ENCODE measurements at regions not wholly inside any gene's neighbourhood (a gene's known extent, or its start where the extent isn't known, plus 50 kb on each side); places are given as distances from the start of the nearest gene placed in this dataset.

- no peak for DNase-seq (ENCODE audit: low read depth in 2 of 3, low spot score in 2 of 3)
These were observed 139.5 kb upstream of the NDUFV2 start for GRCh38 chr18:8962855-8963635.

- DNase-seq (ENCODE audit: low read depth in 2 of 3, low spot score in 2 of 3) = no peak
These were observed 138.6 kb upstream of the NDUFV2 start for GRCh38 chr18:8963876-8964275.

- DNase-seq (ENCODE audit: low read depth in 2 of 3, low spot score in 2 of 3) = no peak
These were observed 137.1 kb upstream of the NDUFV2 start for GRCh38 chr18:8965398-8965797.

GRCh38 chr18:8966821-8967220 lies 135.7 kb upstream of the NDUFV2 start:
- no peak for DNase-seq (ENCODE audit: low read depth in 2 of 3, low spot score in 2 of 3)

- DNase-seq (ENCODE audit: low read depth in 2 of 3, low spot score in 2 of 3) = no peak
These were observed 134.9 kb upstream of the NDUFV2 start for GRCh38 chr18:8967573-8967972.

- DNase-seq (ENCODE audit: low read depth in 2 of 3, low spot score in 2 of 3) = no peak
These were observed 132.7 kb upstream of the NDUFV2 start for GRCh38 chr18:8969639-8970390.

- no peak for DNase-seq (ENCODE audit: low read depth in 2 of 3, low spot score in 2 of 3)
These were observed 131.7 kb upstream of the NDUFV2 start for GRCh38 chr18:8970843-8971242.

GRCh38 chr18:8972116-8972515 lies 130.4 kb upstream of the NDUFV2 start:
- no peak for DNase-seq (ENCODE audit: low read depth in 2 of 3, low spot score in 2 of 3)

GRCh38 chr18:8974279-8974678 lies 128.2 kb upstream of the NDUFV2 start:
- no peak for DNase-seq (ENCODE audit: low read depth in 2 of 3, low spot score in 2 of 3)

- no peak for DNase-seq (ENCODE audit: low read depth in 2 of 3, low spot score in 2 of 3)
These were observed 127.8 kb upstream of the NDUFV2 start for GRCh38 chr18:8974696-8975095.

- DNase-seq (ENCODE audit: low read depth in 2 of 3, low spot score in 2 of 3) = no peak
These were observed 126.9 kb upstream of the NDUFV2 start for GRCh38 chr18:8975624-8976023.

- DNase-seq (ENCODE audit: low read depth in 2 of 3, low spot score in 2 of 3) = no peak
These were observed 125.9 kb upstream of the NDUFV2 start for GRCh38 chr18:8976606-8977005.

GRCh38 chr18:8977166-8977565 lies 125.3 kb upstream of the NDUFV2 start:
- no peak for DNase-seq (ENCODE audit: low read depth in 2 of 3, low spot score in 2 of 3)

GRCh38 chr18:8977701-8978100 lies 124.8 kb upstream of the NDUFV2 start:
- DNase-seq (ENCODE audit: low read depth in 2 of 3, low spot score in 2 of 3) = no peak

GRCh38 chr18:8978394-8978793 lies 124.1 kb upstream of the NDUFV2 start:
- no peak for DNase-seq (ENCODE audit: low read depth in 2 of 3, low spot score in 2 of 3)

- no peak for DNase-seq (ENCODE audit: low read depth in 2 of 3, low spot score in 2 of 3)
These were observed 123.1 kb upstream of the NDUFV2 start for GRCh38 chr18:8979258-8979988.

GRCh38 chr18:8980496-8980895 lies 122.0 kb upstream of the NDUFV2 start:
- no peak for DNase-seq (ENCODE audit: low read depth in 2 of 3, low spot score in 2 of 3)

- no peak for DNase-seq (ENCODE audit: low read depth in 2 of 3, low spot score in 2 of 3)
These were observed 121.6 kb upstream of the NDUFV2 start for GRCh38 chr18:8980918-8981317.

GRCh38 chr18:8982416-8983183 lies 119.9 kb upstream of the NDUFV2 start:
- no peak for DNase-seq (ENCODE audit: low read depth in 2 of 3, low spot score in 2 of 3)

GRCh38 chr18:8983195-8983594 lies 119.3 kb upstream of the NDUFV2 start:
- no peak for DNase-seq (ENCODE audit: low read depth in 2 of 3, low spot score in 2 of 3)

- DNase-seq (ENCODE audit: low read depth in 2 of 3, low spot score in 2 of 3) = no peak
These were observed 118.3 kb upstream of the NDUFV2 start for GRCh38 chr18:8984131-8984721.

Measured in activated CD8-positive, alpha-beta memory T cell treated with anti-CD3 and anti-CD28 coated beads for 48 hours (primary cell).